OCI-LY7 (cell line): ENCODE measurements at regions not wholly inside any gene's neighbourhood (a gene's known extent, or its start where the extent isn't known, plus 50 kb on each side); places are given as distances from the start of the nearest gene placed in this dataset.

Experiments used
- BruUV-seq: library from RNA; stranded (reverse); fragments of 400-500 nt; replicated peaks from 2 replicates; lab custom pipeline; 2021; lab: Mats Ljungman, UMichigan
- CTCF ChIA-PET: fragments of 300-600 bp; sonication (Branson Sonifier 250); formaldehyde crosslinking; loops from one replicate; lab custom pipeline; 2022; ENCODE audit warnings: antibody characterized with exemption; ENCODE audit not compliant: unreplicated experiment; lab: Charles Lee
- POLR2A ChIA-PET: fragments of 300-600 bp; sonication (Branson Sonifier 250); formaldehyde crosslinking; loops from one replicate; lab custom pipeline; 2022; ENCODE audit warnings: antibody characterized with exemption; lab: Charles Lee
- DNase-seq: peaks from one replicate; pipeline ENCODE4 v3.0.0-alpha.2; 2015; ENCODE audit warnings: low spot score
- H2AFZ ChIP-seq: fragments of 200-600 bp; sonication (generic), shearing (Covaris generic); 2 replicates; pipeline ENCODE4 v1.6.1; 2014; ENCODE audit warnings: mild to moderate bottlenecking, antibody characterized with exemption, low read length, moderate library complexity
- H3K27ac ChIP-seq: fragments of 200-600 bp; sonication (generic); 2 replicates; pipeline ENCODE4 v1.5.1; 2014; ENCODE audit warnings: mixed run types, low read depth, mild to moderate bottlenecking, moderate library complexity, low read length, inconsistent platforms; ENCODE audit not compliant: poor library complexity, severe bottlenecking
- H3K36me3 ChIP-seq: fragments of 200-600 bp; sonication (generic); 2 replicates; pipeline ENCODE4 v1.6.1; 2014; ENCODE audit warnings: mild to moderate bottlenecking, antibody characterized with exemption, low read length, moderate library complexity, mixed read lengths; ENCODE audit not compliant: insufficient read depth
- H3K4me1 ChIP-seq: fragments of 200-600 bp; sonication (generic); 2 replicates; pipeline ENCODE4 v1.5.1; 2014; ENCODE audit warnings: mild to moderate bottlenecking, low read length; ENCODE audit not compliant: insufficient read depth, poor library complexity, severe bottlenecking
- H3K4me2 ChIP-seq: fragments of 200-600 bp; sonication (generic); 2 replicates; pipeline ENCODE4 v1.6.1; 2014; ENCODE audit warnings: mild to moderate bottlenecking, low read length
- H3K4me3 ChIP-seq: fragments of 200-600 bp; sonication (generic); 2 replicates; pipeline ENCODE4 v1.5.1; 2014; ENCODE audit warnings: mild to moderate bottlenecking, low read depth, low read length; ENCODE audit not compliant: poor library complexity, severe bottlenecking
- H3K79me2 ChIP-seq: fragments of 200-600 bp; sonication (generic); 2 replicates; pipeline ENCODE4 v1.6.1; 2016; ENCODE audit warnings: low read depth, mild to moderate bottlenecking, low read length, moderate library complexity, mixed read lengths; ENCODE audit not compliant: insufficient read depth
- H3K9me2 ChIP-seq: fragments of 200-600 bp; sonication (generic); 2 replicates; pipeline ENCODE4 v1.6.1; 2016; ENCODE audit warnings: mild to moderate bottlenecking, low read length, mixed read lengths; ENCODE audit not compliant: insufficient read depth
- H3K9me3 ChIP-seq: fragments of 200-600 bp; sonication (generic); 2 replicates; pipeline ENCODE4 v1.6.1; 2014; ENCODE audit warnings: mild to moderate bottlenecking, mixed run types, low read length, mixed read lengths
- H4K20me1 ChIP-seq: fragments of 200-600 bp; sonication (generic); 2 replicates; pipeline ENCODE4 v1.6.1; 2014; ENCODE audit warnings: mild to moderate bottlenecking, antibody characterized with exemption, low read length, moderate library complexity, mixed read lengths; ENCODE audit not compliant: insufficient read depth
- CTCF ChIP-seq: fragments of 200-600 bp; sonication (generic); conservative IDR thresholded peaks from 2 replicates; pipeline ENCODE4 v1.5.1; 2014; ENCODE audit warnings: mild to moderate bottlenecking, antibody characterized with exemption, low read length, moderate library complexity, mixed read lengths
- EZH2phosphoT487 ChIP-seq: fragments of 200-600 bp; sonication (generic); IDR thresholded peaks from 2 replicates; pipeline ENCODE4 v1.6.1; 2018; ENCODE audit warnings: low read depth, borderline replicate concordance, mild to moderate bottlenecking, mixed run types, antibody characterized with exemption, low read length, moderate library complexity, mixed read lengths
- intact Hi-C: fragments of 100-400 bp; cut with micrococcal nuclease; formaldehyde crosslinking; loops from one replicate; pipeline ENCODE4 v1.10.0; 2022; ENCODE audit not compliant: unreplicated experiment

- POLR2A ChIA-PET = interaction anchor here (0.5 to 0.6 kb wide), 2 partner anchors 81 to 909 kb away, joined by 3 read pairs; no protein-coding TSS in a partner anchor
- Histone ChIP-seq H3K4me3 (no peak overlapping the region), H3K36me3 (no peaks in the 10 kb centered on the region), H4K20me1 (no peaks in the 10 kb centered on the region), H3K4me1 (no peaks in the 10 kb centered on the region), H3K27ac (no peak overlapping the region), H3K9me3 (no peaks in the 10 kb centered on the region), H2AFZ (no peak overlapping the region), H3K79me2 (no peaks in the 10 kb centered on the region), H3K4me2 (no peak overlapping the region), H3K9me2 (no peaks in the 10 kb centered on the region)
- no peak for DNase-seq
- no peak for TF ChIP-seq CTCF
- no peak for TF ChIP-seq EZH2phosphoT487
- intact Hi-C loops = no loop called here
- BruUV-seq = no TSS peak
- CTCF ChIA-PET = no interaction called here
Observed at GRCh38 chr10:127802531-127803095, 65.6 kb downstream of the FOXI2 start.

- TF ChIP-seq CTCF (no peak), EZH2phosphoT487 (no peak)
- ChIA-PET CTCF (no interaction called here), POLR2A (no interaction called here)
- Histone ChIP-seq H3K4me1 (no peaks in the 10 kb centered on the region), H2AFZ (no peak overlapping the region), H3K79me2 (no peaks in the 10 kb centered on the region), H3K36me3 (no peaks in the 10 kb centered on the region), H3K9me2 (no peaks in the 10 kb centered on the region), H3K9me3 (no peaks in the 10 kb centered on the region), H3K27ac (no peak overlapping the region), H4K20me1 (no peaks in the 10 kb centered on the region), H3K4me2 (no peak overlapping the region), H3K4me3 (no peak overlapping the region)
- no peak for DNase-seq
- intact Hi-C loops = no loop called here
- BruUV-seq = no TSS peak
Observed at GRCh38 chr10:127804696-127805095, 67.7 kb downstream of the FOXI2 start.

- no peaks in the 10 kb centered on the region for H3K4me1 ChIP-seq
- no peaks in the 10 kb centered on the region for H4K20me1 ChIP-seq
- no peak overlapping the region for H3K27ac ChIP-seq
- no peak overlapping the region for H3K4me3 ChIP-seq
- no peaks in the 10 kb centered on the region for H3K79me2 ChIP-seq
- no TSS peak for BruUV-seq
- no peak overlapping the region for H2AFZ ChIP-seq
- H3K4me2 ChIP-seq = no peak overlapping the region
- ChIA-PET POLR2A (no interaction called here), CTCF (no interaction called here)
- no peak for DNase-seq
- TF ChIP-seq CTCF = no peak
- TF ChIP-seq EZH2phosphoT487 = no peak
- H3K9me2 ChIP-seq = no peaks in the 10 kb centered on the region
- H3K9me3 ChIP-seq = no peaks in the 10 kb centered on the region
- intact Hi-C loops = no loop called here
- H3K36me3 ChIP-seq = no peaks in the 10 kb centered on the region
Observed at GRCh38 chr10:127805950-127806349, 69.0 kb downstream of the FOXI2 start.
